ENCODE measurements at regions not wholly inside any gene's neighbourhood (a gene's known extent, or its start where the extent isn't known, plus 50 kb on each side); places are given as distances from the start of the nearest gene placed in this dataset.

GRCh38 chr6:164477790-164478189 lies 831.6 kb downstream of the C6orf118 start:
- H3K4me2 ChIP-seq = no peak overlapping the region
- no peak overlapping the region for H3K4me3 ChIP-seq
- no peaks in the 10 kb centered on the region for H3K9me3 ChIP-seq (ENCODE audit: low read depth)
- no peaks in the 10 kb centered on the region for H3K27me3 ChIP-seq
- TF ChIP-seq EZH2phosphoT487 (IDR thresholded peaks at IDR 0.05; ENCODE audit: low read depth, severe bottlenecking, unreplicated experiment) (no peak), EZH2 (IDR thresholded peaks at IDR 0.05; ENCODE audit: borderline replicate concordance) (no peak)
- TF ChIP-seq, protein P1, sequence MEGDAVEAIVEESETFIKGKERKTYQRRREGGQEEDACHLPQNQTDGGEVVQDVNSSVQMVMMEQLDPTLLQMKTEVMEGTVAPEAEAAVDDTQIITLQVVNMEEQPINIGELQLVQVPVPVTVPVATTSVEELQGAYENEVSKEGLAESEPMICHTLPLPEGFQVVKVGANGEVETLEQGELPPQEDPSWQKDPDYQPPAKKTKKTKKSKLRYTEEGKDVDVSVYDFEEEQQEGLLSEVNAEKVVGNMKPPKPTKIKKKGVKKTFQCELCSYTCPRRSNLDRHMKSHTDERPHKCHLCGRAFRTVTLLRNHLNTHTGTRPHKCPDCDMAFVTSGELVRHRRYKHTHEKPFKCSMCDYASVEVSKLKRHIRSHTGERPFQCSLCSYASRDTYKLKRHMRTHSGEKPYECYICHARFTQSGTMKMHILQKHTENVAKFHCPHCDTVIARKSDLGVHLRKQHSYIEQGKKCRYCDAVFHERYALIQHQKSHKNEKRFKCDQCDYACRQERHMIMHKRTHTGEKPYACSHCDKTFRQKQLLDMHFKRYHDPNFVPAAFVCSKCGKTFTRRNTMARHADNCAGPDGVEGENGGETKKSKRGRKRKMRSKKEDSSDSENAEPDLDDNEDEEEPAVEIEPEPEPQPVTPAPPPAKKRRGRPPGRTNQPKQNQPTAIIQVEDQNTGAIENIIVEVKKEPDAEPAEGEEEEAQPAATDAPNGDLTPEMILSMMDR (IDR thresholded peaks at IDR 0.05; ENCODE audit: poor library complexity) = no peak
- H3K4me1 ChIP-seq (ENCODE audit: insufficient read depth) = no peaks in the 10 kb centered on the region
- no peaks in the 10 kb centered on the region for H4K20me1 ChIP-seq (ENCODE audit: insufficient read depth, poor library complexity, severe bottlenecking)
- no peak for DNase-seq (ENCODE audit: low spot score)
- WGBS (ENCODE audit: low lambda C conversion rate, missing lambda C conversion rate) = 61% methylated on average over 2 of the region's 2 CpGs
- H3K79me2 ChIP-seq = no peaks in the 10 kb centered on the region
- no peaks in the 10 kb centered on the region for H3K9me2 ChIP-seq (replicated peaks; ENCODE audit: insufficient read depth)
- no peak overlapping the region for H2AFZ ChIP-seq
- H3K36me3 ChIP-seq (replicated peaks; ENCODE audit: insufficient read depth, low read depth) = no peaks in the 10 kb centered on the region
- H3K27ac ChIP-seq = no peak overlapping the region

DNA sequence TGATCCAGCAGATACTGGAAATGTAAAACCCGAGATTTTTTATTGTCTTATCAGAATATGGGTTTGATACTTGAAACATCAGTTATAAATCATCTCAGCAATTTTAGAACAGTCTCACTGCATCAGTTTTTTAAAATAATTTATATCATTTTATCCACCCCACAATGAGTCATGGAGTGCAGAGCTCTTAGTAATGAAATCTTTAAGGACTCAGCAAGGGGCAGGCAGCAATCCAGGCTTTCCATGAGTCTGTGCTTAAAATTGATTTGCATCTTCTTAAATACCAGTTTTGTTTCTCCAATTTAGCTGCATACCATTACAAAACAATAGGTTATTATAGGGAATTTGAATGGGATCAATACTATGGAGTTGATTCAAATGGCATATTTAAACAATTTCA lies 832.3 kb downstream of the C6orf118 start:
- TF ChIP-seq, protein P1 (IDR thresholded peaks at IDR 0.05; ENCODE audit: poor library complexity) = no peak
- TF ChIP-seq EZH2phosphoT487 (IDR thresholded peaks at IDR 0.05; ENCODE audit: low read depth, severe bottlenecking, unreplicated experiment) = no peak
- TF ChIP-seq EZH2 (IDR thresholded peaks at IDR 0.05; ENCODE audit: borderline replicate concordance) = no peak
- H3K79me2 ChIP-seq = no peaks in the 10 kb centered on the region
- H3K27ac ChIP-seq = no peak overlapping the region
- WGBS (ENCODE audit: low lambda C conversion rate, missing lambda C conversion rate) = 77% methylated on average over 1 of the region's 1 CpG
- no peaks in the 10 kb centered on the region for H3K9me3 ChIP-seq (ENCODE audit: low read depth)
- no peaks in the 10 kb centered on the region for H3K36me3 ChIP-seq (replicated peaks; ENCODE audit: insufficient read depth, low read depth)
- H3K4me2 ChIP-seq = no peak overlapping the region
- no peak for DNase-seq (ENCODE audit: low spot score)
- no peaks in the 10 kb centered on the region for H3K27me3 ChIP-seq
- H3K9me2 ChIP-seq (replicated peaks; ENCODE audit: insufficient read depth) = no peaks in the 10 kb centered on the region
- H3K4me3 ChIP-seq = no peak overlapping the region
- no peak overlapping the region for H2AFZ ChIP-seq
- no peaks in the 10 kb centered on the region for H3K4me1 ChIP-seq (ENCODE audit: insufficient read depth)
- no peaks in the 10 kb centered on the region for H4K20me1 ChIP-seq (ENCODE audit: insufficient read depth, poor library complexity, severe bottlenecking)

- Histone ChIP-seq H4K20me1 (ENCODE audit: insufficient read depth, poor library complexity, severe bottlenecking) (no peaks in the 10 kb centered on the region), H3K4me1 (ENCODE audit: insufficient read depth) (no peaks in the 10 kb centered on the region), H3K4me2 (no peak overlapping the region), H3K27ac (no peak overlapping the region), H3K79me2 (no peaks in the 10 kb centered on the region), H3K9me2 (replicated peaks; ENCODE audit: insufficient read depth) (no peaks in the 10 kb centered on the region), H3K4me3 (no peak overlapping the region), H3K27me3 (no peaks in the 10 kb centered on the region), H2AFZ (no peak overlapping the region), H3K9me3 (ENCODE audit: low read depth) (no peaks in the 10 kb centered on the region), H3K36me3 (replicated peaks; ENCODE audit: insufficient read depth, low read depth) (no peaks in the 10 kb centered on the region)
- no peak for DNase-seq (ENCODE audit: low spot score)
- TF ChIP-seq, protein P1 (IDR thresholded peaks at IDR 0.05; ENCODE audit: poor library complexity) = no peak
- no peak for TF ChIP-seq EZH2phosphoT487 (IDR thresholded peaks at IDR 0.05; ENCODE audit: low read depth, severe bottlenecking, unreplicated experiment)
- no peak for TF ChIP-seq EZH2 (IDR thresholded peaks at IDR 0.05; ENCODE audit: borderline replicate concordance)
- WGBS (ENCODE audit: low lambda C conversion rate, missing lambda C conversion rate) = 87% methylated on average over 9 of the region's 9 CpGs
Observed at GRCh38 chr6:164469276-164469949, 840.0 kb downstream of the C6orf118 start.
